ENCODE measurements at regions not wholly inside any gene's neighbourhood (a gene's known extent, or its start where the extent isn't known, plus 50 kb on each side); places are given as distances from the start of the nearest gene placed in this dataset.

DNA sequence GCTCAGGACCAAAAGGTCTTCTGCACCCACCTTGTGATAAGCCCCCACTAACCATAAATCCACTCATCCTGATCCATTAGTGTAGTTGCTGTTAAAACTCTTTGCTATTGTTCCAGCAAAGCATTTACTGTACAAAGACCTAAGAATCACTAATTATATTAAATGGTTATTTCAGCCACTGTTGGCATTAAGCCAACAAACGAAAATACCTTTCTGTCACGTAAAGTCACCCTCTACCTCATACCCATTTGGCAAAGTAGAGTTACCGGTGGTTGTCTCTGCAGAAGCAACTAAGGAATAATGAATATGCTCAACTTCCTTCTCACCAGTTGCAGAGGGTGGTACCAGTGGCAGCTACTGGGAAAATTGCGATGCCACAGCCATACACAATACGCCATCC lies 224.5 kb downstream of the SP3 start:
- no peak for TF ChIP-seq NRF1 (IDR thresholded peaks at IDR 0.05; ENCODE audit: low read depth, low read length)
- TF ChIP-seq, protein P1, sequence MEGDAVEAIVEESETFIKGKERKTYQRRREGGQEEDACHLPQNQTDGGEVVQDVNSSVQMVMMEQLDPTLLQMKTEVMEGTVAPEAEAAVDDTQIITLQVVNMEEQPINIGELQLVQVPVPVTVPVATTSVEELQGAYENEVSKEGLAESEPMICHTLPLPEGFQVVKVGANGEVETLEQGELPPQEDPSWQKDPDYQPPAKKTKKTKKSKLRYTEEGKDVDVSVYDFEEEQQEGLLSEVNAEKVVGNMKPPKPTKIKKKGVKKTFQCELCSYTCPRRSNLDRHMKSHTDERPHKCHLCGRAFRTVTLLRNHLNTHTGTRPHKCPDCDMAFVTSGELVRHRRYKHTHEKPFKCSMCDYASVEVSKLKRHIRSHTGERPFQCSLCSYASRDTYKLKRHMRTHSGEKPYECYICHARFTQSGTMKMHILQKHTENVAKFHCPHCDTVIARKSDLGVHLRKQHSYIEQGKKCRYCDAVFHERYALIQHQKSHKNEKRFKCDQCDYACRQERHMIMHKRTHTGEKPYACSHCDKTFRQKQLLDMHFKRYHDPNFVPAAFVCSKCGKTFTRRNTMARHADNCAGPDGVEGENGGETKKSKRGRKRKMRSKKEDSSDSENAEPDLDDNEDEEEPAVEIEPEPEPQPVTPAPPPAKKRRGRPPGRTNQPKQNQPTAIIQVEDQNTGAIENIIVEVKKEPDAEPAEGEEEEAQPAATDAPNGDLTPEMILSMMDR (IDR thresholded peaks at IDR 0.05; ENCODE audit: control extremely low read depth in 1 of 3, insufficient read depth in 1 of 3, low read depth in 1 of 3, low read length in 3 of 3): no peak
- TF ChIP-seq TAF1 (IDR thresholded peaks at IDR 0.05; ENCODE audit: low read depth, low read length): no peak
- TF ChIP-seq EZH2 (IDR thresholded peaks at IDR 0.05; ENCODE audit: low read depth, low read length, severe bottlenecking): no peak
- TF ChIP-seq SIN3A (conservative IDR thresholded peaks at IDR 0.05 in 1 of 2, IDR thresholded peaks at IDR 0.05 in 1 of 2; ENCODE audit: low read depth in 1 of 2, low read length in 2 of 2): no peak
- TF ChIP-seq, protein P2, sequence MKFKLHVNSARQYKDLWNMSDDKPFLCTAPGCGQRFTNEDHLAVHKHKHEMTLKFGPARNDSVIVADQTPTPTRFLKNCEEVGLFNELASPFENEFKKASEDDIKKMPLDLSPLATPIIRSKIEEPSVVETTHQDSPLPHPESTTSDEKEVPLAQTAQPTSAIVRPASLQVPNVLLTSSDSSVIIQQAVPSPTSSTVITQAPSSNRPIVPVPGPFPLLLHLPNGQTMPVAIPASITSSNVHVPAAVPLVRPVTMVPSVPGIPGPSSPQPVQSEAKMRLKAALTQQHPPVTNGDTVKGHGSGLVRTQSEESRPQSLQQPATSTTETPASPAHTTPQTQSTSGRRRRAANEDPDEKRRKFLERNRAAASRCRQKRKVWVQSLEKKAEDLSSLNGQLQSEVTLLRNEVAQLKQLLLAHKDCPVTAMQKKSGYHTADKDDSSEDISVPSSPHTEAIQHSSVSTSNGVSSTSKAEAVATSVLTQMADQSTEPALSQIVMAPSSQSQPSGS (IDR thresholded peaks at IDR 0.05; ENCODE audit: low read length): no peak
- no peak for TF ChIP-seq GABPA (IDR thresholded peaks at IDR 0.05; ENCODE audit: borderline replicate concordance, insufficient read depth, low read length)
- TF ChIP-seq RXRA (IDR thresholded peaks at IDR 0.05; ENCODE audit: insufficient read depth, low read depth, low read length): no peak
